CD14-positive monocyte (primary cell): ENCODE measurements at regions not wholly inside any gene's neighbourhood (a gene's known extent, or its start where the extent isn't known, plus 50 kb on each side); places are given as distances from the start of the nearest gene placed in this dataset.

ENCODE experiments used
- DNase-seq, 3 donors: peaks; one replicate each; pipeline ENCODE4 v3.0.0-alpha.2; 2011 to 2022
- H2AFZ ChIP-seq: 2 replicates; pipeline ENCODE4 v1.6.0; 2012; ENCODE audit warnings: mild to moderate bottlenecking, low read depth, low read length, inconsistent platforms; ENCODE audit not compliant: insufficient read depth, poor library complexity, severe bottlenecking
- H3K27ac ChIP-seq, 2 donors: 1 replicate in 1 of 2; 2 replicates in 1 of 2; pipeline ENCODE4 v1.5.1; 2012 to 2013; ENCODE audit warnings: low read length in 2 of 2, control low read depth in 1 of 2, inconsistent platforms in 1 of 2, low read depth in 1 of 2, mild to moderate bottlenecking in 1 of 2
- H3K27me3 ChIP-seq, 2 donors: one replicate each; pipeline versions ENCODE4 v1.6.0 to v1.6.1; 2011 to 2013; ENCODE audit warnings: low read length in 2 of 2; ENCODE audit not compliant: control insufficient read depth in 2 of 2, insufficient read depth in 2 of 2
- H3K36me3 ChIP-seq, 2 donors: replicated peaks in 1 of 2; 1 replicate in 1 of 2; 2 replicates in 1 of 2; pipeline versions ENCODE4 v1.5.1 to v1.6.1; 2012 to 2013; ENCODE audit warnings: low read length in 2 of 2, control low read depth in 1 of 2, inconsistent platforms in 1 of 2, mild to moderate bottlenecking in 1 of 2; ENCODE audit not compliant: insufficient read depth in 2 of 2, control insufficient read depth in 1 of 2
- H3K4me1 ChIP-seq, 2 donors: 1 replicate in 1 of 2; 2 replicates in 1 of 2; pipeline versions ENCODE4 v1.5.1 to v1.6.1; 2012 to 2013; ENCODE audit warnings: low read length in 2 of 2, control low read depth in 1 of 2, inconsistent platforms in 1 of 2, mild to moderate bottlenecking in 1 of 2, moderate library complexity in 1 of 2; ENCODE audit not compliant: insufficient read depth in 2 of 2, control insufficient read depth in 1 of 2
- H3K4me2 ChIP-seq: replicated peaks from 2 replicates; pipeline ENCODE3; 2012; ENCODE audit warnings: low read length, moderate library complexity, mild to moderate bottlenecking; ENCODE audit not compliant: poor library complexity, severe bottlenecking; ENCODE audit errors: extremely low read depth
- H3K4me3 ChIP-seq, 3 experiments: fragments of 200-600 bp in 1 of 3; sonication (generic) in 1 of 3; replicated peaks in 1 of 3; 1 replicate in 2 of 3; 2 replicates in 1 of 3; pipeline ENCODE4 v1.5.1; 2011 to 2013; ENCODE audit warnings: low read length in 3 of 3, mild to moderate bottlenecking in 3 of 3, control low read depth in 2 of 3, low read depth in 2 of 3, inconsistent platforms in 1 of 3, moderate library complexity in 1 of 3
- H3K79me2 ChIP-seq: 2 replicates; pipeline ENCODE4 v1.6.0; 2012; ENCODE audit warnings: mild to moderate bottlenecking, control low read depth, inconsistent platforms, low read length, moderate library complexity; ENCODE audit not compliant: insufficient read depth
- H3K9ac ChIP-seq: 2 replicates; pipeline ENCODE4 v1.6.0; 2017; ENCODE audit warnings: low read length, mild to moderate bottlenecking; ENCODE audit not compliant: insufficient read depth, poor library complexity, severe bottlenecking
- H3K9me3 ChIP-seq, 2 donors: replicated peaks in 1 of 2; 1 replicate in 1 of 2; 2 replicates in 1 of 2; pipeline versions ENCODE4 v1.5.1 to v1.6.1; 2012 to 2013; ENCODE audit warnings: low read length in 2 of 2, control low read depth in 1 of 2; ENCODE audit not compliant: control insufficient read depth in 1 of 2, insufficient read depth in 1 of 2
- H4K20me1 ChIP-seq: 2 replicates; pipeline ENCODE4 v1.6.0; 2012; ENCODE audit warnings: mild to moderate bottlenecking, low read length, control low read depth, moderate library complexity; ENCODE audit not compliant: insufficient read depth
- H3K27ac Mint-ChIP-seq, 7 donors: one replicate each; pipeline ENCODE4 v1.8.0; 2020; ENCODE audit warnings: mild to moderate bottlenecking in 7 of 7, mixed read lengths in 7 of 7, moderate library complexity in 6 of 7, inconsistent platforms in 2 of 7
- H3K27me3 Mint-ChIP-seq, 3 donors: one replicate each; pipeline ENCODE4 v1.8.0; 2021 to 2022; ENCODE audit warnings: low read depth in 3 of 3, mild to moderate bottlenecking in 3 of 3, mixed read lengths in 3 of 3, moderate library complexity in 3 of 3, inconsistent platforms in 1 of 3
- H3K36me3 Mint-ChIP-seq, 2 donors: one replicate each; pipeline ENCODE4 v1.8.0; 2020; ENCODE audit warnings: mixed read lengths in 2 of 2, inconsistent platforms in 1 of 2, mild to moderate bottlenecking in 1 of 2
- H3K4me1 Mint-ChIP-seq: one replicate; pipeline ENCODE4 v1.8.0; 2020; ENCODE audit warnings: mild to moderate bottlenecking, mixed read lengths
- H3K4me3 Mint-ChIP-seq, 2 donors: one replicate each; pipeline ENCODE4 v1.8.0; 2020; ENCODE audit warnings: mild to moderate bottlenecking in 2 of 2, mixed read lengths in 2 of 2, moderate library complexity in 1 of 2
- H3K9me3 Mint-ChIP-seq, 7 donors: one replicate each; pipeline ENCODE4 v1.8.0; 2020 to 2022; ENCODE audit warnings: mixed read lengths in 7 of 7, mild to moderate bottlenecking in 6 of 7, moderate library complexity in 6 of 7, inconsistent platforms in 2 of 7
- CTCF ChIP-seq: fragments of 200-600 bp; IDR thresholded peaks from one replicate; pipeline ENCODE4 v1.8.0; 2022; ENCODE audit warnings: antibody characterized with exemption, mild to moderate bottlenecking
- WGBS: methylation state at CpG from one replicate; pipeline ENCODE4 v1.1.5; 2013; ENCODE audit warnings: missing lambda C conversion rate; ENCODE audit not compliant: insufficient coverage; 5-methylcytosine and 5-hydroxymethylcytosine counted together
- intact Hi-C, 2 donors: fragments of 100-400 bp; cut with micrococcal nuclease; formaldehyde crosslinking; loops; one replicate each; pipeline versions ENCODE4 v1.15.0 to v1.15.1; 2023

GRCh38 chr12:28891126-28891525 lies 258.0 kb upstream of the FAR2 start:
- no peaks in the 10 kb centered on the region for H3K27me3 Mint-ChIP-seq
- H3K4me3 ChIP-seq = no peak overlapping the region
- no peak for DNase-seq
- intact Hi-C loops = no loop called here
- H3K4me2 ChIP-seq = no peak overlapping the region
- no peak for TF ChIP-seq CTCF
- no peaks in the 10 kb centered on the region for H3K4me1 Mint-ChIP-seq
- no peak overlapping the region for H3K27ac ChIP-seq
- no peak overlapping the region for H3K4me3 Mint-ChIP-seq
- no peaks in the 10 kb centered on the region for H3K36me3 Mint-ChIP-seq
- no peak overlapping the region for H3K9ac ChIP-seq
- H3K9me3 Mint-ChIP-seq = peaks cover 0 to 4% (median 0%) of the 10 kb centered on the region in 7 donors
- H3K79me2 ChIP-seq = no peaks in the 10 kb centered on the region
- no peaks in the 10 kb centered on the region for H3K27me3 ChIP-seq
- no peak overlapping the region for H3K27ac Mint-ChIP-seq
- no peaks in the 10 kb centered on the region for H3K9me3 ChIP-seq
- no peaks in the 10 kb centered on the region for H3K4me1 ChIP-seq
- H2AFZ ChIP-seq = no peak overlapping the region
- H3K36me3 ChIP-seq = no peaks in the 10 kb centered on the region
- no peaks in the 10 kb centered on the region for H4K20me1 ChIP-seq

GRCh38 chr12:28893365-28893764 lies 255.7 kb upstream of the FAR2 start:
- no peak for DNase-seq
- H3K27me3 Mint-ChIP-seq = no peaks in the 10 kb centered on the region
- no peaks in the 10 kb centered on the region for H4K20me1 ChIP-seq
- no peaks in the 10 kb centered on the region for H3K27me3 ChIP-seq
- no peaks in the 10 kb centered on the region for H3K79me2 ChIP-seq
- H3K9me3 ChIP-seq = peaks cover 2 to 6% of the 10 kb centered on the region in 2 donors
- H2AFZ ChIP-seq = no peak overlapping the region
- no peak overlapping the region for H3K4me3 Mint-ChIP-seq
- no peak for TF ChIP-seq CTCF
- H3K36me3 Mint-ChIP-seq = no peaks in the 10 kb centered on the region
- H3K4me1 Mint-ChIP-seq = no peaks in the 10 kb centered on the region
- no peaks in the 10 kb centered on the region for H3K4me1 ChIP-seq
- H3K27ac ChIP-seq = no peak overlapping the region
- WGBS = no CpG with 5 or more reads among the region's 2 CpGs
- H3K4me3 ChIP-seq = no peak overlapping the region
- H3K9me3 Mint-ChIP-seq = peaks cover 0 to 12% (median 7%) of the 10 kb centered on the region in 7 donors
- intact Hi-C loops = no loop called here
- no peak overlapping the region for H3K9ac ChIP-seq
- H3K36me3 ChIP-seq = no peaks in the 10 kb centered on the region
- no peak overlapping the region for H3K27ac Mint-ChIP-seq
- H3K4me2 ChIP-seq = no peak overlapping the region
